ENCODE measurements at regions not wholly inside any gene's neighbourhood (a gene's known extent, or its start where the extent isn't known, plus 50 kb on each side); places are given as distances from the start of the nearest gene placed in this dataset.

DNA sequence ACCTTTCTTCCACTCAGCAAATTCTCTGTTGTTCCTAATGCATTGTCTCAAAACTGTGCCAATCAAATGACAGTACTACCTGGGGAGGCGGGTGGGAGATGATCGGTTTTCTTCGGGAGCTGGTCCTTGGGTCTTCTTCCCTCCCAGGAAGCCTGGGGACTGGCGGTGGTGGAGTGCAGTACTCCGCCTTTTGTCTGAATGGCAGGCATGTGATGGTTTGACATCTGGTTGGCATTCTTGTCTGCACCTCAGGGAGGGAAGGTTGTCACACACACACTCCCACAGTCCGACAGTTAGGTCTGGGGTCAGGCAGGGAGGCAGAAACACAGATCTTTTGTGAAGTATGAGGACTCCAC is 114.8 kb downstream of the SNAPC1 start:
- TF ChIP-seq, protein P1, sequence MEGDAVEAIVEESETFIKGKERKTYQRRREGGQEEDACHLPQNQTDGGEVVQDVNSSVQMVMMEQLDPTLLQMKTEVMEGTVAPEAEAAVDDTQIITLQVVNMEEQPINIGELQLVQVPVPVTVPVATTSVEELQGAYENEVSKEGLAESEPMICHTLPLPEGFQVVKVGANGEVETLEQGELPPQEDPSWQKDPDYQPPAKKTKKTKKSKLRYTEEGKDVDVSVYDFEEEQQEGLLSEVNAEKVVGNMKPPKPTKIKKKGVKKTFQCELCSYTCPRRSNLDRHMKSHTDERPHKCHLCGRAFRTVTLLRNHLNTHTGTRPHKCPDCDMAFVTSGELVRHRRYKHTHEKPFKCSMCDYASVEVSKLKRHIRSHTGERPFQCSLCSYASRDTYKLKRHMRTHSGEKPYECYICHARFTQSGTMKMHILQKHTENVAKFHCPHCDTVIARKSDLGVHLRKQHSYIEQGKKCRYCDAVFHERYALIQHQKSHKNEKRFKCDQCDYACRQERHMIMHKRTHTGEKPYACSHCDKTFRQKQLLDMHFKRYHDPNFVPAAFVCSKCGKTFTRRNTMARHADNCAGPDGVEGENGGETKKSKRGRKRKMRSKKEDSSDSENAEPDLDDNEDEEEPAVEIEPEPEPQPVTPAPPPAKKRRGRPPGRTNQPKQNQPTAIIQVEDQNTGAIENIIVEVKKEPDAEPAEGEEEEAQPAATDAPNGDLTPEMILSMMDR (IDR thresholded peaks at IDR 0.05), result no peak
- TF ChIP-seq POLR2A (IDR thresholded peaks at IDR 0.05) (no peak), POLR2AphosphoS5 (IDR thresholded peaks at IDR 0.05) (no peak)
